Naive B cell (primary cell): ENCODE measurements at regions not wholly inside any gene's neighbourhood (a gene's known extent, or its start where the extent isn't known, plus 50 kb on each side); places are given as distances from the start of the nearest gene placed in this dataset.
"Not testable (repeated sequence)": the region's sequence is repeated elsewhere in the genome, so short reads cannot be mapped to it uniquely, and the experiment has no call there.

Experiments
- ATAC-seq, 2 donors: fragments of 150-1000 bp; cut with Tn5 transposase; 2 replicates each; pipeline ENCODE4 v1.10.0; 2021; ENCODE audit warnings: low read depth in 2 of 2, mild to moderate bottlenecking in 2 of 2, moderate library complexity in 2 of 2
- DNase-seq: peaks from one replicate; pipeline ENCODE4 v3.0.0; 2022
- H3K27ac Mint-ChIP-seq, 6 donors: one replicate each; pipeline ENCODE4 v1.8.0; 2020 to 2022; ENCODE audit warnings: mild to moderate bottlenecking in 6 of 6, mixed read lengths in 6 of 6, moderate library complexity in 5 of 6, inconsistent platforms in 2 of 6
- H3K27me3 Mint-ChIP-seq, 3 donors: one replicate each; pipeline ENCODE4 v1.8.0; 2021 to 2022; ENCODE audit warnings: mixed read lengths in 3 of 3, mild to moderate bottlenecking in 1 of 3
- H3K36me3 Mint-ChIP-seq, 2 donors: one replicate each; pipeline ENCODE4 v1.8.0; 2020 to 2022; ENCODE audit warnings: mixed read lengths in 2 of 2, inconsistent platforms in 1 of 2, mild to moderate bottlenecking in 1 of 2
- H3K4me1 Mint-ChIP-seq, 3 donors: one replicate each; pipeline ENCODE4 v1.8.0; 2020 to 2022; ENCODE audit warnings: mixed read lengths in 3 of 3, inconsistent platforms in 1 of 3, mild to moderate bottlenecking in 1 of 3, moderate library complexity in 1 of 3
- H3K4me3 Mint-ChIP-seq, 8 donors: one replicate each; pipeline ENCODE4 v1.8.0; 2020 to 2022; ENCODE audit warnings: mild to moderate bottlenecking in 8 of 8, mixed read lengths in 8 of 8, moderate library complexity in 8 of 8, inconsistent platforms in 2 of 8
- H3K9me3 Mint-ChIP-seq, 7 donors: one replicate each; pipeline ENCODE4 v1.8.0; 2020 to 2022; ENCODE audit warnings: mixed read lengths in 7 of 7, mild to moderate bottlenecking in 5 of 7, inconsistent platforms in 2 of 7, moderate library complexity in 1 of 7

- Mint-ChIP-seq H3K27me3 (no peaks in the 10 kb centered on the region), H3K36me3 (no peaks in the 10 kb centered on the region), H3K4me3 (no peak overlapping the region), H3K27ac (no peak overlapping the region), H3K4me1 (no peaks in the 10 kb centered on the region), H3K9me3 (peaks cover 0 to 5% (median 3%) of the 10 kb centered on the region in 7 donors)
- no peak for ATAC-seq
- no peak for DNase-seq
Measured at GRCh38 chr4:129970801-129971200, 874.8 kb downstream of the C4orf33 start.

GRCh38 chr4:129971419-129971818 lies 875.5 kb downstream of the C4orf33 start:
- Mint-ChIP-seq H3K27ac (no peak overlapping the region), H3K36me3 (no peaks in the 10 kb centered on the region), H3K27me3 (no peaks in the 10 kb centered on the region), H3K4me3 (no peak overlapping the region), H3K4me1 (no peaks in the 10 kb centered on the region), H3K9me3 (peaks cover 0 to 5% (median 3%) of the 10 kb centered on the region in 7 donors)
- DNase-seq (no peak), ATAC-seq (no peak)

- Mint-ChIP-seq H3K9me3 (peaks cover 0 to 5% (median 2%) of the 10 kb centered on the region in 7 donors), H3K27me3 (no peaks in the 10 kb centered on the region), H3K4me1 (no peaks in the 10 kb centered on the region), H3K4me3 (no peak overlapping the region), H3K27ac (no peak overlapping the region), H3K36me3 (no peaks in the 10 kb centered on the region)
- ATAC-seq (no peak), DNase-seq (no peak)
Measured at GRCh38 chr4:129972257-129972656, 876.3 kb downstream of the C4orf33 start.

GRCh38 chr4:129974730-129975129 lies 878.8 kb downstream of the C4orf33 start:
- no peaks in the 10 kb centered on the region for H3K4me1 Mint-ChIP-seq
- no peaks in the 10 kb centered on the region for H3K36me3 Mint-ChIP-seq
- no peak overlapping the region for H3K27ac Mint-ChIP-seq
- H3K27me3 Mint-ChIP-seq: no peaks in the 10 kb centered on the region
- no peak overlapping the region for H3K4me3 Mint-ChIP-seq
- peaks cover 0 to 5% (median 2%) of the 10 kb centered on the region in 7 donors for H3K9me3 Mint-ChIP-seq
- DNase-seq: no peak
- no peak for ATAC-seq

- H3K27me3 Mint-ChIP-seq: no peaks in the 10 kb centered on the region
- H3K4me1 Mint-ChIP-seq: no peaks in the 10 kb centered on the region
- no peak for DNase-seq
- ATAC-seq: no peak
- peak overlapping the region in 1 of 6 donors; percentile 30 for H3K27ac Mint-ChIP-seq
- H3K9me3 Mint-ChIP-seq: peaks cover 0 to 2% (median 0%) of the 10 kb centered on the region in 7 donors
- H3K36me3 Mint-ChIP-seq: no peaks in the 10 kb centered on the region
- no peak overlapping the region for H3K4me3 Mint-ChIP-seq
Measured at GRCh38 chr4:129978315-129978714, 882.4 kb downstream of the C4orf33 start.

- no peak for ATAC-seq
- no peak overlapping the region for H3K27ac Mint-ChIP-seq
- H3K9me3 Mint-ChIP-seq: peaks cover 0 to 4% (median 0%) of the 10 kb centered on the region in 7 donors
- DNase-seq: no peak
- no peak overlapping the region for H3K4me3 Mint-ChIP-seq
- no peaks in the 10 kb centered on the region for H3K36me3 Mint-ChIP-seq
- H3K4me1 Mint-ChIP-seq: no peaks in the 10 kb centered on the region
- H3K27me3 Mint-ChIP-seq: no peaks in the 10 kb centered on the region
Measured at GRCh38 chr4:129988957-129989356, 893.0 kb downstream of the C4orf33 start.

- no peaks in the 10 kb centered on the region for H3K4me1 Mint-ChIP-seq
- peaks cover 0 to 4% (median 2%) of the 10 kb centered on the region in 7 donors for H3K9me3 Mint-ChIP-seq
- H3K27me3 Mint-ChIP-seq: no peaks in the 10 kb centered on the region
- DNase-seq (no peak), ATAC-seq (no peak)
- no peaks in the 10 kb centered on the region for H3K36me3 Mint-ChIP-seq
- H3K27ac Mint-ChIP-seq: no peak overlapping the region
- H3K4me3 Mint-ChIP-seq: no peak overlapping the region
Measured at GRCh38 chr4:129994715-129995114, 898.8 kb downstream of the C4orf33 start.

- no peak overlapping the region for H3K4me3 Mint-ChIP-seq
- H3K36me3 Mint-ChIP-seq: no peaks in the 10 kb centered on the region
- peaks cover 0 to 10% (median 2%) of the 10 kb centered on the region in 7 donors for H3K9me3 Mint-ChIP-seq
- no peak for ATAC-seq
- H3K27me3 Mint-ChIP-seq: no peaks in the 10 kb centered on the region
- no peak overlapping the region for H3K27ac Mint-ChIP-seq
- H3K4me1 Mint-ChIP-seq: no peaks in the 10 kb centered on the region
- DNase-seq: no peak
Measured at GRCh38 chr4:129998436-129999150, 902.6 kb downstream of the C4orf33 start.

GRCh38 chr4:129999156-129999555 lies 903.2 kb downstream of the C4orf33 start:
- H3K9me3 Mint-ChIP-seq: peaks cover 0 to 10% (median 2%) of the 10 kb centered on the region in 7 donors
- no peak for ATAC-seq
- H3K27ac Mint-ChIP-seq: no peak overlapping the region
- H3K36me3 Mint-ChIP-seq: no peaks in the 10 kb centered on the region
- no peaks in the 10 kb centered on the region for H3K4me1 Mint-ChIP-seq
- H3K4me3 Mint-ChIP-seq: no peak overlapping the region
- DNase-seq: no peak
- no peaks in the 10 kb centered on the region for H3K27me3 Mint-ChIP-seq

GRCh38 chr4:130008461-130008860 lies 912.5 kb downstream of the C4orf33 start:
- Mint-ChIP-seq H3K27me3 (no peaks in the 10 kb centered on the region), H3K36me3 (no peaks in the 10 kb centered on the region), H3K4me3 (no peak overlapping the region), H3K27ac (no peak overlapping the region), H3K4me1 (no peaks in the 10 kb centered on the region), H3K9me3 (peaks cover 0 to 3% (median 0%) of the 10 kb centered on the region in 7 donors)
- DNase-seq (no peak), ATAC-seq (no peak)

- not testable (repeated sequence) for H3K27ac Mint-ChIP-seq, ATAC-seq, H3K4me1 Mint-ChIP-seq, H3K36me3 Mint-ChIP-seq, H3K27me3 Mint-ChIP-seq, DNase-seq, H3K9me3 Mint-ChIP-seq, H3K4me3 Mint-ChIP-seq
Measured at GRCh38 chr4:130012806-130013205, 916.9 kb downstream of the C4orf33 start.

- DNase-seq (no peak), ATAC-seq (no peak)
- Mint-ChIP-seq H3K4me3 (no peak overlapping the region), H3K36me3 (no peaks in the 10 kb centered on the region), H3K9me3 (peaks cover 0 to 2% (median 0%) of the 10 kb centered on the region in 7 donors), H3K27ac (no peak overlapping the region), H3K27me3 (no peaks in the 10 kb centered on the region), H3K4me1 (no peaks in the 10 kb centered on the region)
Measured at GRCh38 chr4:130021706-130022105, 925.8 kb downstream of the C4orf33 start.

- no peak overlapping the region for H3K27ac Mint-ChIP-seq
- no peaks in the 10 kb centered on the region for H3K36me3 Mint-ChIP-seq
- no peaks in the 10 kb centered on the region for H3K4me1 Mint-ChIP-seq
- H3K27me3 Mint-ChIP-seq: no peaks in the 10 kb centered on the region
- no peak overlapping the region for H3K4me3 Mint-ChIP-seq
- no peak for ATAC-seq
- peaks cover 0 to 2% (median 0%) of the 10 kb centered on the region in 7 donors for H3K9me3 Mint-ChIP-seq
- no peak for DNase-seq
Measured at GRCh38 chr4:130023088-130023487, 927.1 kb downstream of the C4orf33 start.

- Mint-ChIP-seq H3K9me3 (no peaks in the 10 kb centered on the region), H3K27me3 (no peaks in the 10 kb centered on the region), H3K27ac (no peak overlapping the region), H3K4me1 (peaks cover 0 to 9% (median 0%) of the 10 kb centered on the region in 3 donors), H3K4me3 (no peak overlapping the region), H3K36me3 (no peaks in the 10 kb centered on the region)
- no peak for ATAC-seq
- DNase-seq: no peak
Measured at GRCh38 chr4:130025701-130026100, 929.7 kb downstream of the C4orf33 start.
